ENCODE measurements at regions not wholly inside any gene's neighbourhood (a gene's known extent, or its start where the extent isn't known, plus 50 kb on each side); places are given as distances from the start of the nearest gene placed in this dataset.

DNA sequence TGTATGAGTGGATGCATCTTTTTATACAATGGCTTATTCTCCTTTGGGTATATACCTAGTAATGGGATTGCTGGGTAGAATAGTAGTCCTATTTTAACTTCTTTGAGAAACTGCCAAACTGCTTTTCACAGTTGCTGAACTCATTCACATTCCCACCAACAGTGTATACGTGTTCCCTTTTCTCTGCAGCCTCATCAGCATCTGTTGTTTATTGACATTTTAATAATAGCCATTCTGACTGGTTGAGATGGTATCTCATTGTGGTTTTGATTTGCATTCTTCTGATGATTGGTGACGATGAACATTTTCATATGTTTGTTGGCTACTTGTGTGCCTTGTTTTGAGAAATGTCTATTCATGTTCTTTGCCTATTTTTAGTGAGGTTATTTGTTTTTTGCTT is 687.0 kb upstream of the EPHA5 start:
- Histone ChIP-seq H3K4me1 (ENCODE audit: control insufficient read depth in 1 of 2, insufficient read depth in 2 of 2, low read depth in 1 of 2, low read length in 1 of 2) (no peaks in the 10 kb centered on the region), H3K4me2 (no peak overlapping the region), H3K79me2 (ENCODE audit: insufficient read depth) (no peaks in the 10 kb centered on the region), H3K27ac (ENCODE audit: low read depth in 2 of 2, low read length in 1 of 2) (no peak overlapping the region), H3K9ac (no peak overlapping the region), H3K36me3 (replicated peaks in 1 of 2; ENCODE audit: control insufficient read depth in 1 of 2, insufficient read depth in 2 of 2, low read length in 1 of 2) (no peaks in the 10 kb centered on the region), H4K20me1 (ENCODE audit: insufficient read depth) (no peaks in the 10 kb centered on the region), H3K9me3 (no peaks in the 10 kb centered on the region), H3K4me3 (ENCODE audit: low read depth in 2 of 2, low read length in 1 of 2) (no peak overlapping the region), H3K27me3 (ENCODE audit: insufficient read depth) (no peaks in the 10 kb centered on the region), H3F3A (replicated peaks; ENCODE audit: insufficient read depth) (no peaks in the 10 kb centered on the region), H3K9me2 (no peaks in the 10 kb centered on the region), H2AFZ (ENCODE audit: low read depth) (no peak overlapping the region)
- DNase-seq, result no peak
- POLR2A ChIA-PET, result no interaction called here
- no peak for TF ChIP-seq SIN3A (IDR thresholded peaks at IDR 0.05; ENCODE audit: borderline replicate concordance, low read depth, low read length)
- TF ChIP-seq, protein P1, sequence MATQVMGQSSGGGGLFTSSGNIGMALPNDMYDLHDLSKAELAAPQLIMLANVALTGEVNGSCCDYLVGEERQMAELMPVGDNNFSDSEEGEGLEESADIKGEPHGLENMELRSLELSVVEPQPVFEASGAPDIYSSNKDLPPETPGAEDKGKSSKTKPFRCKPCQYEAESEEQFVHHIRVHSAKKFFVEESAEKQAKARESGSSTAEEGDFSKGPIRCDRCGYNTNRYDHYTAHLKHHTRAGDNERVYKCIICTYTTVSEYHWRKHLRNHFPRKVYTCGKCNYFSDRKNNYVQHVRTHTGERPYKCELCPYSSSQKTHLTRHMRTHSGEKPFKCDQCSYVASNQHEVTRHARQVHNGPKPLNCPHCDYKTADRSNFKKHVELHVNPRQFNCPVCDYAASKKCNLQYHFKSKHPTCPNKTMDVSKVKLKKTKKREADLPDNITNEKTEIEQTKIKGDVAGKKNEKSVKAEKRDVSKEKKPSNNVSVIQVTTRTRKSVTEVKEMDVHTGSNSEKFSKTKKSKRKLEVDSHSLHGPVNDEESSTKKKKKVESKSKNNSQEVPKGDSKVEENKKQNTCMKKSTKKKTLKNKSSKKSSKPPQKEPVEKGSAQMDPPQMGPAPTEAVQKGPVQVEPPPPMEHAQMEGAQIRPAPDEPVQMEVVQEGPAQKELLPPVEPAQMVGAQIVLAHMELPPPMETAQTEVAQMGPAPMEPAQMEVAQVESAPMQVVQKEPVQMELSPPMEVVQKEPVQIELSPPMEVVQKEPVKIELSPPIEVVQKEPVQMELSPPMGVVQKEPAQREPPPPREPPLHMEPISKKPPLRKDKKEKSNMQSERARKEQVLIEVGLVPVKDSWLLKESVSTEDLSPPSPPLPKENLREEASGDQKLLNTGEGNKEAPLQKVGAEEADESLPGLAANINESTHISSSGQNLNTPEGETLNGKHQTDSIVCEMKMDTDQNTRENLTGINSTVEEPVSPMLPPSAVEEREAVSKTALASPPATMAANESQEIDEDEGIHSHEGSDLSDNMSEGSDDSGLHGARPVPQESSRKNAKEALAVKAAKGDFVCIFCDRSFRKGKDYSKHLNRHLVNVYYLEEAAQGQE (IDR thresholded peaks at IDR 0.05; ENCODE audit: low read depth, low read length), result no peak
- no peak for TF ChIP-seq RXRA (IDR thresholded peaks at IDR 0.05; ENCODE audit: borderline replicate concordance, low read depth)
- TF ChIP-seq, protein P2, sequence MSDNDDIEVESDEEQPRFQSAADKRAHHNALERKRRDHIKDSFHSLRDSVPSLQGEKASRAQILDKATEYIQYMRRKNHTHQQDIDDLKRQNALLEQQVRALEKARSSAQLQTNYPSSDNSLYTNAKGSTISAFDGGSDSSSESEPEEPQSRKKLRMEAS (IDR thresholded peaks at IDR 0.05; ENCODE audit: low read depth), result no peak
- no peak for TF ChIP-seq JUND (IDR thresholded peaks at IDR 0.05)
- TF ChIP-seq RAD21 (IDR thresholded peaks at IDR 0.05; ENCODE audit: low read length), result no peak
- TF ChIP-seq MXI1 (IDR thresholded peaks at IDR 0.05; ENCODE audit: low read depth, low read length), result no peak
- TF ChIP-seq, protein P3, sequence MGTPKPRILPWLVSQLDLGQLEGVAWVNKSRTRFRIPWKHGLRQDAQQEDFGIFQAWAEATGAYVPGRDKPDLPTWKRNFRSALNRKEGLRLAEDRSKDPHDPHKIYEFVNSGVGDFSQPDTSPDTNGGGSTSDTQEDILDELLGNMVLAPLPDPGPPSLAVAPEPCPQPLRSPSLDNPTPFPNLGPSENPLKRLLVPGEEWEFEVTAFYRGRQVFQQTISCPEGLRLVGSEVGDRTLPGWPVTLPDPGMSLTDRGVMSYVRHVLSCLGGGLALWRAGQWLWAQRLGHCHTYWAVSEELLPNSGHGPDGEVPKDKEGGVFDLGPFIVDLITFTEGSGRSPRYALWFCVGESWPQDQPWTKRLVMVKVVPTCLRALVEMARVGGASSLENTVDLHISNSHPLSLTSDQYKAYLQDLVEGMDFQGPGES (IDR thresholded peaks at IDR 0.05; ENCODE audit: low read depth, low read length), result no peak
- TF ChIP-seq, protein P4, sequence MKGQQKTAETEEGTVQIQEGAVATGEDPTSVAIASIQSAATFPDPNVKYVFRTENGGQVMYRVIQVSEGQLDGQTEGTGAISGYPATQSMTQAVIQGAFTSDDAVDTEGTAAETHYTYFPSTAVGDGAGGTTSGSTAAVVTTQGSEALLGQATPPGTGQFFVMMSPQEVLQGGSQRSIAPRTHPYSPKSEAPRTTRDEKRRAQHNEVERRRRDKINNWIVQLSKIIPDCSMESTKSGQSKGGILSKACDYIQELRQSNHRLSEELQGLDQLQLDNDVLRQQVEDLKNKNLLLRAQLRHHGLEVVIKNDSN (IDR thresholded peaks at IDR 0.05; ENCODE audit: borderline replicate concordance, low read depth), result no peak
- TF ChIP-seq TCF12 (IDR thresholded peaks at IDR 0.05), result no peak
- no peak for TF ChIP-seq GATA2 (CRISPR knock-in tag; IDR thresholded peaks at IDR 0.05)
- TF ChIP-seq ELF1 (IDR thresholded peaks at IDR 0.05), result no peak
- no peak for TF ChIP-seq YY1 (IDR thresholded peaks at IDR 0.05; ENCODE audit: low read depth)
- no peak for TF ChIP-seq FOSL2 (IDR thresholded peaks at IDR 0.05; ENCODE audit: borderline replicate concordance, low read depth)
- TF ChIP-seq RFX5 (IDR thresholded peaks at IDR 0.05; ENCODE audit: low read length), result no peak
- TF ChIP-seq EZH2phosphoT487 (IDR thresholded peaks at IDR 0.05; ENCODE audit: borderline replicate concordance, low read depth), result no peak
- TF ChIP-seq, protein P5, sequence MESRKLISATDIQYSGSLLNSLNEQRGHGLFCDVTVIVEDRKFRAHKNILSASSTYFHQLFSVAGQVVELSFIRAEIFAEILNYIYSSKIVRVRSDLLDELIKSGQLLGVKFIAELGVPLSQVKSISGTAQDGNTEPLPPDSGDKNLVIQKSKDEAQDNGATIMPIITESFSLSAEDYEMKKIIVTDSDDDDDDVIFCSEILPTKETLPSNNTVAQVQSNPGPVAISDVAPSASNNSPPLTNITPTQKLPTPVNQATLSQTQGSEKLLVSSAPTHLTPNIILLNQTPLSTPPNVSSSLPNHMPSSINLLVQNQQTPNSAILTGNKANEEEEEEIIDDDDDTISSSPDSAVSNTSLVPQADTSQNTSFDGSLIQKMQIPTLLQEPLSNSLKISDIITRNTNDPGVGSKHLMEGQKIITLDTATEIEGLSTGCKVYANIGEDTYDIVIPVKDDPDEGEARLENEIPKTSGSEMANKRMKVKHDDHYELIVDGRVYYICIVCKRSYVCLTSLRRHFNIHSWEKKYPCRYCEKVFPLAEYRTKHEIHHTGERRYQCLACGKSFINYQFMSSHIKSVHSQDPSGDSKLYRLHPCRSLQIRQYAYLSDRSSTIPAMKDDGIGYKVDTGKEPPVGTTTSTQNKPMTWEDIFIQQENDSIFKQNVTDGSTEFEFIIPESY (IDR thresholded peaks at IDR 0.05; ENCODE audit: borderline replicate concordance, low read depth), result no peak
- TF ChIP-seq SMC3 (IDR thresholded peaks at IDR 0.05; ENCODE audit: low read depth, low read length), result no peak
- CTCF ChIA-PET, result no interaction called here
- 2% methylated on average over 2 of the region's 2 CpGs for WGBS (ENCODE audit: low lambda C conversion rate)

Data from SK-N-SH (cell line).